Cardiac fibroblast (primary cell): ENCODE measurements at regions not wholly inside any gene's neighbourhood (a gene's known extent, or its start where the extent isn't known, plus 50 kb on each side); places are given as distances from the start of the nearest gene placed in this dataset.
A peak's percentile ranks its signal among the peaks of the same experiment; 100 is the strongest.

ENCODE experiments used
- DNase-seq, 2 donors: peaks; one replicate each; pipeline versions ENCODE4 v3.0.0 to v3.0.0-alpha.2; 2010; ENCODE audit warnings: low read depth in 2 of 2
- H3K4me3 ChIP-seq, 2 donors: replicated peaks in 1 of 2; 1 replicate in 1 of 2; 2 replicates in 1 of 2; pipeline ENCODE4 v1.5.1; 2011; ENCODE audit warnings: low read depth in 2 of 2, low read length in 2 of 2, mild to moderate bottlenecking in 2 of 2, moderate library complexity in 1 of 2
- CTCF ChIP-seq: IDR thresholded peaks from one replicate; pipeline ENCODE4 v1.5.1; 2011; ENCODE audit warnings: low read depth, mild to moderate bottlenecking, low read length, inconsistent platforms

GRCh38 chr5:158014372-158014771 is 155.4 kb upstream of the CLINT1 start:
- TF ChIP-seq CTCF = no peak

DNA sequence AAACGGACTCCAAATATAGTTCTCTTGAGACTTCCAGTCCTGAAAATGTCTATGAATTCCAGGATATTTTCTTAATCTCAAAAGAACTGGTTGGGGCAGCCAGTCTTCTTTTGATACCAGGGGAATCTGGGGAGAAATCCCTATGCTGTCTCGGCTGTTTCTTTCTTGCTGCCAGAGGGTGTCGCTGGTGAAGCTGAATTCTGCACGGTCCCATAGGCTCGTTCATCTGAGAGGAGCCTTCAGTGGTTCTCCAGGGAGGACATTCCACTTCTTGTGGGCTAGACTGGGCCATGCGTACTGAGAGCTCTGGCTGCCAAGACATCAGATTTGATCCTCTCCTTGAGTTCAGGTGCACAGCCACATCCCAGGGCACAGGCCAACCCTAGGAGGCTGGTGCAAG is 155.0 kb upstream of the CLINT1 start:
- peak; percentile 47 for TF ChIP-seq CTCF
- H3K4me3 ChIP-seq = no peak overlapping the region
- peak; percentile 28 to 57 for DNase-seq

More at GRCh38 chr5:158014372-158014771, 155.4 kb upstream of the CLINT1 start:
- H3K4me3 ChIP-seq = no peak overlapping the region
- no peak for DNase-seq

- no peak overlapping the region for H3K4me3 ChIP-seq
- no peak for DNase-seq
- no peak for TF ChIP-seq CTCF
Observed at GRCh38 chr5:158013303-158013702, 154.4 kb upstream of the CLINT1 start.

GRCh38 chr5:158011422-158011821 is 152.5 kb upstream of the CLINT1 start:
- DNase-seq = no peak
- no peak overlapping the region for H3K4me3 ChIP-seq
- TF ChIP-seq CTCF = no peak

- TF ChIP-seq CTCF = no peak
- no peak for DNase-seq
Observed at GRCh38 chr5:158010831-158011230, 151.9 kb upstream of the CLINT1 start.

GRCh38 chr5:158007336-158007735 is 148.4 kb upstream of the CLINT1 start:
- no peak for DNase-seq

More at GRCh38 chr5:158010831-158011230, 151.9 kb upstream of the CLINT1 start:
- H3K4me3 ChIP-seq = no peak overlapping the region

More at GRCh38 chr5:158007336-158007735, 148.4 kb upstream of the CLINT1 start:
- TF ChIP-seq CTCF = no peak
- H3K4me3 ChIP-seq = no peak overlapping the region
